Suppressor macrophage (primary cell): ENCODE measurements at regions not wholly inside any gene's neighbourhood (a gene's known extent, or its start where the extent isn't known, plus 50 kb on each side); places are given as distances from the start of the nearest gene placed in this dataset.
"Not testable (repeated sequence)": the region's sequence is repeated elsewhere in the genome, so short reads cannot be mapped to it uniquely, and the experiment has no call there.

ENCODE experiments used
- DNase-seq, 4 experiments: peaks; one replicate each; pipeline ENCODE4 v3.0.0-alpha.2; 2020 to 2022

DNA sequence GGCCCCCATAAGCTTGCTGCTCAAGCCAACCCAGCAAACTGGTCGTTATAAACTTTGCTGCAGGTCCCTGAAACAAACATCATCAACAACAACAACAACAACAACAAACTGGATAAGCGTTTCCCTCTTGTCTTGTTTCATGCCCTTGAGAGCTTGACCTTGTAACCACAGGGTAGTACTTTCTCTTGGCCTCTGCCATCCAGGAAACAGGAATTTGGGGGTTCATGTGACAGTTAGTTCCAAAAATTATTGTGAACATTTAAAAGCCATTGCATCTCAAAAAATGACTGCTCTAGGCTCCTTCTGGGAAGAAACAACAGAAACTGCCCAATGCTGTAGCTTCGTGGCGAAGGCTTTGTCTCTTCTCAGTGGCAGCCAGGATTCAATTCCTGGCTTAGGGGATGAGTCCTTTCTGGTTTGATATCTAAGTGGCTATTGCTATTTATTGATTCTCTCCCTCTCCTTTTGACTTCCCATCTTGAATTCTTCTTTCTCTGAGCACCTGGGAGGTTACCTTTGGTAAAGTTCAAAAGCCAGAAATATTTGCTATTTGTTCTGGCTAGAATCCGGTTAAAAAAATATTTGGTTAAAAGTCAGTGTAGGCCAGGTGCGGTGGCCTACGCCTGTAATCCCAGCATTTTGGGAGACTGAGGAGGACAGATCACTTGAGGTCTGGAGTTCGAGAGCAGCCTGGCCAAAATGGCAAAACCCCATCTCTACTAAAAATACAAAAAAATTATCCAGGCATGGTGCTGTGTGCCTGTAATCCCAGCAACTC lies 52.0 kb upstream of the CPM start:
- peak in 2 of 4 experiments; percentile 50 to 76 for DNase-seq

- DNase-seq = not testable (repeated sequence)
These were observed 64.6 kb upstream of the CPM start for GRCh38 chr12:68997526-68997925.

- peak; percentile 39 to 69 (median 54) for DNase-seq
These were observed 65.1 kb upstream of the CPM start for GRCh38 chr12:68998041-68998440.

- DNase-seq = peak; percentile 48 to 80 (median 58)
These were observed 67.1 kb upstream of the CPM start for GRCh38 chr12:69000074-69000473.

DNA sequence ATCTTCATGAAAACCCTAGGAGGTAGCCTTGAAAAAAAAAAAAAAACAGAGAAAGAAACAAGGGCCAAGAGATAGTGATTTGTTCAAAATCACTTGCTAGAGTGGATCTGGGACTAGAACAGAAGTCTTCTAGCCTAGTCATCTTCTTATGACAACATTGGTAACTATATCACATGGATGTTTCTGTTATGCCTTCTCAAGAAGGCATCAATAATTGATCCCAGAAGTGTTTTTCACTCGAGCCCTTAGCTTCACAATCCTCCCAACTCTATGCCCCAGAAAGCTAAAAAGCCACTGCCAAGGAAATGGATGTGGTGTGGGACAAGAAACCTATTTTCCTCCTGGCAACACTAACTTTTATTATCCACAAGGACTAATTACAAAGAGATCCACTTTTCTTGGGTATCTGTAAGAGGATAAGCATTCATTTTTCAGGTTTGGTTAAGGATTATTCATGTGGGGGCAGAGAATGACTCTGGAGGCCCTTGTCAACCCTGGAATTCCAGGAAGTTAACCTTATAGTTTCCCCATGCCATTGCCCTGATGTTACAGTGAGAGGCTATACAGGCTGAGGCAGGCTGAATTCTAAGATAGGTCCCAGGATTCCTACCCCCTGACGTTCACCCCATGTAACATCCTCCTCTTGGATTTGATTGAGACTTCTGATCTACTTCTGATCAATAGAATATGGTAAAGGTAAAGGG lies 67.7 kb upstream of the CPM start:
- peak in 3 of 4 experiments; percentile 10 to 48 (median 30) for DNase-seq

GRCh38 chr12:69001251-69001650 lies 68.3 kb upstream of the CPM start:
- no peak for DNase-seq

GRCh38 chr12:69002969-69003368 lies 70.0 kb upstream of the CPM start:
- no peak for DNase-seq

GRCh38 chr12:69003991-69004390 lies 71.0 kb upstream of the CPM start:
- peak in 2 of 4 experiments; percentile 16 to 31 for DNase-seq

DNA sequence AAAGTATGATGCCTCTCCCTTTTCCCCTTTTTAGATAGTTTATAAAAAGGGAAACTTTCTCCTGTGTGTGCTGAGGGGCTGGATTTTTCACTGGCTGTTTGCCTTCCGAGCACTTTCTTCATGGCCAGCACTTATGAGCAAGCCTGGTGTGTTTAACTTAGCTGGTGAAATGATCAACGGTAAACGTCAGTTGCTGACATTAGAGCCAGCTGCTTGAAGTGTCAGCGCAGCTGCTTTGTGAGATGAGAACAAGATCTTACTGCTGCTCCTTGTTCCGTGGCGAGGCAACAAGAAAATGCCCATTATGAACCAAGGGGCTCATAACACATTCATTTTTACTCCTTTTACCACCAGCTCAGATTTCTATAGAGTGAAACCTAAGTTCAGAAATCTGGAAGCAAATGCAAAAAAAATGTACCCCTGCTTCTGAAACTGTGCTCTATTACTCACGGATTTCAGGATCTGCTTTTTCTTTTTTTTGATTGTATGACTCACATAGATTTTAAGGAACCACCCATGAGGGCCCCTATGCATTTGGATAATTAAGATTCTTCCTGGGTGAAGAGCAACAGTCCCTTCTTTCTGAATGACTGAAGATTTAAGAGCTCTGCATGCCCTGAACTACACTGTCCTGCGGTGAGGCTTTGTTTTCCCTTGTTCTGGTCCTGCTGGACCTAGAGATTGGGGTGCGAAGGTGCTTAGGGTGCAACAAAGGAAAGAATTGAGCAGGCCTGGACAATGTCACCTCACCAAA lies 74.3 kb upstream of the CPM start:
- DNase-seq = peak; percentile 68 to 92 (median 84)

GRCh38 chr12:69007855-69008351 lies 74.9 kb upstream of the CPM start:
- DNase-seq = peak in 2 of 4 experiments; percentile 8 to 23

DNA sequence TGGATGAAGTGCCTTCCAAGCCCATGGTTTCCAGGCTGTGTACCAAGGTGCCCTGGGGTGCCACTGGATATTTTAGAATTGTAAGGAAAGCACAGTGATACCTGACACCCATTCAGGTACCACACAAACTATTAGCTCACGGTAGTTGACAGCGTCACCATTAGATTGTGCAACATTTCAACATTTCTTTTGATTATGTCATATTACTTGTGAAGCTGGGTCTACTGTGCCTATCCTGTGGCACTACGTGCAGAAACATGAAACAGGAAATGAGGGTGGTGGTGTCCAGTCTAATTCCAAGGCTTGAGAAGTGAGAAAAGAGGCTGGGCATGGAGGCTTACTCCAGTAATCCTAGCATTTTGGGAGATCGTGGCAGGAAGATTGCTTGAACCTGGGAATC lies 75.5 kb upstream of the CPM start:
- peak; percentile 61 to 83 (median 74) for DNase-seq

DNA sequence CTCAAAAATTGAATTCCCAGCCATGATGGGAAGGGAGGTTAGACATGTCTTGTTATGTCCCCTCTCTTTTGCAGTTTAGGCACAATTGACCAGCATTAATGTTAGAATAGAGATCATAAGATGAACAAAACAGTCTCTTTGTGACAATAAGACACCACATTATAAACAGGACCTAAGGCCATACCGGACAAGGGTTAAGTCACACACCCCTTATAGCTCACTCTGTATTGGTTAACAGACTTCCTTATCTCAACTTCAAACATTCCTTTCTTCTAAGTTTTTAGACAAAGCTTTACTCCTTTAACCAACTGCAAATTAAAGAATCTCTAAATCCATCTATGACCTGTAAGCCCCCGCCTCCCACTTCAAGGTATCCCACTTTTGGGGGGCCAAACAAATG lies 81.1 kb upstream of the CPM start:
- no peak for DNase-seq

GRCh38 chr12:69015017-69015416 lies 82.0 kb upstream of the CPM start:
- DNase-seq = no peak

DNA sequence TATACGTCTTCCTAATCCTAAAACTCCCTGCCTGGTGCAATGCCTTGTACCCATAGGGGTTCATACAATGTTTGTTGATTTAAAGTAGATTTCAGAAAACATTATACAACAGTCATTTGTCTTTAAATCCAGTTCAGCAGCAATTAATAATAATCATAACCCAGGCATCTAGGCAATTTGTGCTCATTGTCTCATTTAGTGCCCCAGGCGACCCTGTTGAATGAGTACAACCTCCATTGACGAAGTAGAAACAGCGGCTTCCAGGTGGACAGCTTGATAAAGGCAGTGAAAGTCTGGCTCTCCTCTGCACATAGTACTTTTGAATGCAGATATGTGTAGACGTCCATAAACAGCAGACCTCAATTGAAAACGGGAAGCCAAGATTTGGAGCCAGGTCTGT lies 82.9 kb upstream of the CPM start:
- DNase-seq = no peak

DNA sequence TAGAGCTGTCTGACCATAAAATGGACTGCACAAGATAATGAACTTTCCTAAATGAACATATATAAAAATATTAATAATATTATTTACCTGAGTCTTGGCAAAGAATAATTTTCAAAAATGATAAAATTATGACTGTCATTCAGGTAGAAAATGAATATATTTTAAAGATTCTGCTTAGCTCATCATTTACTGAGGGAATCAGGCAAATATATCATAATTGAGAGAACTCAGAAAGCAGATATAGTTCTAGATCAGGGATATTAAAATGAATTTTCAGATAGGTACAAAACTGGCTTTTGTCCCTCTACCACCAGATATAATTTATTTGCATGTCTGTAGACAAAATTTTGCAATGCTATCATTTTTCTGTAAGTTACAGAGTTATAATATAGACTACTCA lies 86.1 kb upstream of the CPM start:
- DNase-seq = no peak

DNA sequence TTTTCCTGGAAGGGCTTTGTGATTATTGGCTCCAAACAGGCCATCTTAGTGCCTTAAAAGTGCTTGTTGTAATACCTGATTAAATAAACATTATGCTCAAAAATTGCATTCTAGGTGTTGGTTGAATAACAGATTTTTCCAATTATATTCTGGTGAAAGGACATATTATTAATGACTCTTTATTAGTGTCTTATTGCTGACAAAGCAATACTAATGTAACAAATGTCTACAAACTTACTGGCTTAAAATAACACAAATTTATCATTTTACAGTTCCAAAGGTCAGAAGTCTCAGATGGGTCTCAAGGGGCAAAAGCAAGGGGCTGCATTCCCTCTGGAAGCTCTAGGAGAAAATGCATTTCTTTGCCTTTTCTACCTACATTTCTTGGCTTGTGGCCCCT lies 86.9 kb upstream of the CPM start:
- DNase-seq = no peak

DNA sequence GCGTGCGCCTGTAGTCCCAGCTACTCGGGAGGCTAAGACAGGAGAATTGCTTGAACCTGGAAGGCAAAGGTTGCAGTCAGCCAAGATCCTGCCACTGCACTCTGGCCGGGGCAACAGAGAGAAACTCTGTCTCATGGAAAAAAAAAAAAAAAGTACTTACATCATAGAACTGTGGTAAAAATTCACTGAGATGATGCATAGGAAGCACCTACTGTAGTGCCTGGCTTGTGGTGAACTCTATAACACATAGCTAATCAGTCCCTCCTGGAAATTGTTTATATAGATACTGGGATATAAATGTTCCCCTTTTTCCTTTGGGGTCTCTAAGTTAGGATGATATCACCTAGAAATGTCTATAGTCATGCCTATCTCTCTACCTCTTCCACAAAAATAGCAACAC lies 89.7 kb upstream of the CPM start:
- no peak for DNase-seq

DNA sequence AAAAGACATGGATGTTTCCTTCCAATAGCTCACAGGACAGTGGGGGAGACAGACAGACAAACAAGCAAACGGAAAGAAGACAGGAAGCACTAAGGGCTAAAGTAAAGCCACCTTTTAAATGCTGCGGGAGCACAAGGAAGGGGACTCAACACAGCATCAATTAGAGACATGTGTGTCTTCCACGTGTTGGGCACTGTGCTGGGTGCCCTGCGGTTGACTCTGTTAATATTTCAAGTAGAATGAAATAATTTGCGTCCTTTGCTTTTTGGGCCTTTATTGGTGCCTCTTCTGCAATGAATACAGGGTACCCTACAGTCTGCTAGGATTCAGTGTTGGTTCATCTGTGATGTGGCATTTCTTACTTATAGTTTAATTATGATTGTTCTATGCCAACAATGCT lies 90.9 kb upstream of the CPM start:
- DNase-seq = no peak

GRCh38 chr12:69024413-69024812 lies 91.4 kb upstream of the CPM start:
- no peak for DNase-seq

DNA sequence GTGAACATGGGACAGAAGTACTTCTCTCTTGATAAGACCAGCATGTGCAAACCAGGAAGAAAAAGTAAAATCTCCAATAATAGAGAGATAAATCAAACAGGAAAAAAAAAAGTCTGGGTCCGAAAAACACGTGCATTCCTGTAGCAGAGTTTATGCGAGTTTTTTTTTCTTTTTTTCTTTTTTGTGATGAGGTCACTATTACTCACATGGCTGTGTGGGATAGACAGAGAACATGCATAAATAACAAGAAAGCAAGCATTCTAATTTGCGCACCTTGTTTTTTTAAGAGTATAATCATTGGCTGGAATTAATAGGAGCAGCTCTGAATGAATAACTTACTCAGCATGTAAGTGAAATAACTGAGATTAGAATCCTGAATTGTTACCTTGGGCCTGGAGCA lies 91.9 kb upstream of the CPM start:
- no peak for DNase-seq

GRCh38 chr12:69026336-69026735 lies 93.4 kb upstream of the CPM start:
- peak; percentile 74 to 92 (median 84) for DNase-seq

- DNase-seq = peak in 3 of 4 experiments; percentile 35 to 63 (median 62)
These were observed 94.5 kb upstream of the CPM start for GRCh38 chr12:69027411-69027881.
